ENCODE measurements at regions not wholly inside any gene's neighbourhood (a gene's known extent, or its start where the extent isn't known, plus 50 kb on each side); places are given as distances from the start of the nearest gene placed in this dataset.
A peak's percentile ranks its signal among the peaks of the same experiment; 100 is the strongest.

DNA sequence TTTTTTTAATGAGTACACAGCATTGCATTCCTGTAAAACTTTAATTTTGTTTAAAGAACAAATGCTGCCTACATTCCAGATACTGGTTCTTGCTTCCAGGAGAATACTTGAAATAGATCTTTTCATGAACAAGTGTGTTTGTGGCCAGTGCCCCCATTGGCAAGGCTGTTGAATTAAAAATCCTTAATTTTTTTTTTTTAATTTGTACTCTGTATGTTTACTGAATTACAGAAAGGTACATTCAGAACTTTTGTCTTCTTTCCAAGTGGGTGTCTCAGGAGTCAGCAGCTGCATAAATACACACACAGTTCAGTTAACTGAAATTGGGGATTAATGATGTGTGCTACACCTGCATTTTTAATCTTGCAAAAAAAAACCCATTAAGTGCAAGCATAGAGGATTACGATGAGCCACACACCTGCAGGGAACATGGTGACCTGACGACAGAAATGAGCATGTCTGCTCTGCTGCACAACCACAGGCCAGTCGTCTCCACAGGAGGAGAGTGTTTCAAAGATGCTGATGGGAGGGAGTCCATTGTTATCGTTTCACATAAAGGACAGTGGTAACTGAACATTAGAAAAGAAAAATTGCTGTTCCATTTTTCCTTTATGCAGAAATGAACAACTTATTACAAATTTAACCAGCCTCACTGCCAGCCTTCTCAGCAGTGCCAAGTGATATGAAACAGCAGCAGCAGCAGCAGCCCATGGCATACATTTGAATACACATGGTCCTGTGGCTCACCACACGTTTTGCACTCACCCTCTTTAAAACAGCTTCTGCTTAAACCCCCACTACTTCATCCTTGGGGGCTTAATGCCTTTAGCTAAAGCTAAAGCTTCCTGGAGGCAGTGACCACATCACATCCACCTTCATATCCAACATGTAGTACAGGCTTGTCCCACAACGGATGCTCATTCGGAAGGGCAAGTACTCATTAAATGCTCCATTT lies 72.3 kb upstream of the RFC3 start:
- Histone ChIP-seq H3K27me3 (ENCODE audit: low read depth) (no peaks in the 10 kb centered on the region), H3K4me1 (peaks cover 10% of the 10 kb centered on the region), H3K9me3 (peaks cover under 1% of the 10 kb centered on the region; the same call in 1 of the 2 replicates), H3K36me3 (replicated peaks) (no peaks in the 10 kb centered on the region), H3K4me3 (no peak overlapping the region)
- in situ Hi-C loops (cut with MboI; ENCODE audit: low sequenced_read_pairs), result no loop called here
- DNase-seq (ENCODE audit: low spot score in 2 of 2), result no peak

GRCh38 chr13:33746867-33747266 lies 71.1 kb upstream of the RFC3 start:
- DNase-seq (ENCODE audit: low spot score in 2 of 2), result no peak
- in situ Hi-C loops (cut with MboI; ENCODE audit: low sequenced_read_pairs), result no loop called here
- Histone ChIP-seq H3K4me1 (peaks cover 9% of the 10 kb centered on the region), H3K9me3 (no peaks in the 10 kb centered on the region), H3K36me3 (replicated peaks) (no peaks in the 10 kb centered on the region), H3K4me3 (no peak overlapping the region), H3K27me3 (ENCODE audit: low read depth) (no peaks in the 10 kb centered on the region)

DNA sequence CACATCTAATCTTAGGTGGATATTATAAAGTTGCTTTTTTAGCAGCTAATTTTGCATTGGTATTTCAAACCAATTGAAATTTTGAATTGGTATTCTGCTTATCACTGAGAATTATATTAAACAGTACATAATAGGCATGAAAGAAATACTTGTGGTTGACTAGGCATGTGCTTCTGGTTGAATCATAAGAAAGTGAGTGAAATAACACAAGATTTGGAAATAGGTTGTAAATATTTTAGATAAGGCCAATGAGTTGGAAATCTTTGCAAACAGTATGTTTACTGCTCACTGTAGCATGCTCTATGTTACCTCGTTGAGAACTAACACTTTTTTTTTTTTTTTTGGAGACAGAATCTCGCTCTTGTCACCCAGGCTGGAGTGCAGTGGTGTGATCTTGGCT lies 66.8 kb upstream of the RFC3 start:
- no peaks in the 10 kb centered on the region for H3K36me3 ChIP-seq (replicated peaks)
- no peak for DNase-seq (ENCODE audit: low spot score in 2 of 2)
- H3K4me3 ChIP-seq, result no peak overlapping the region
- H3K4me1 ChIP-seq, result no peaks in the 10 kb centered on the region
- H3K9me3 ChIP-seq, result no peaks in the 10 kb centered on the region
- H3K27me3 ChIP-seq (ENCODE audit: low read depth), result no peaks in the 10 kb centered on the region
- in situ Hi-C loops (cut with MboI; ENCODE audit: low sequenced_read_pairs), result no loop called here

GRCh38 chr13:33752094-33752493 lies 65.9 kb upstream of the RFC3 start:
- Histone ChIP-seq H3K4me1 (no peaks in the 10 kb centered on the region), H3K4me3 (no peak overlapping the region), H3K36me3 (replicated peaks) (no peaks in the 10 kb centered on the region), H3K27me3 (ENCODE audit: low read depth) (no peaks in the 10 kb centered on the region), H3K9me3 (no peaks in the 10 kb centered on the region)
- in situ Hi-C loops (cut with MboI; ENCODE audit: low sequenced_read_pairs), result no loop called here
- DNase-seq (ENCODE audit: low spot score in 2 of 2), result no peak

GRCh38 chr13:33752597-33752996 lies 65.4 kb upstream of the RFC3 start:
- no peak for DNase-seq (ENCODE audit: low spot score in 2 of 2)
- no peaks in the 10 kb centered on the region for H3K4me1 ChIP-seq
- no peaks in the 10 kb centered on the region for H3K27me3 ChIP-seq (ENCODE audit: low read depth)
- in situ Hi-C loops (cut with MboI; ENCODE audit: low sequenced_read_pairs), result no loop called here
- H3K36me3 ChIP-seq (replicated peaks), result no peaks in the 10 kb centered on the region
- no peaks in the 10 kb centered on the region for H3K9me3 ChIP-seq
- H3K4me3 ChIP-seq, result no peak overlapping the region

GRCh38 chr13:33756929-33757328 lies 61.0 kb upstream of the RFC3 start:
- in situ Hi-C loops (cut with MboI; ENCODE audit: low sequenced_read_pairs), result no loop called here
- H3K36me3 ChIP-seq (replicated peaks), result no peaks in the 10 kb centered on the region
- H3K27me3 ChIP-seq (ENCODE audit: low read depth), result no peaks in the 10 kb centered on the region
- no peaks in the 10 kb centered on the region for H3K4me1 ChIP-seq
- no peaks in the 10 kb centered on the region for H3K9me3 ChIP-seq
- no peak for DNase-seq (ENCODE audit: low spot score in 2 of 2)
- H3K4me3 ChIP-seq, result no peak overlapping the region

DNA sequence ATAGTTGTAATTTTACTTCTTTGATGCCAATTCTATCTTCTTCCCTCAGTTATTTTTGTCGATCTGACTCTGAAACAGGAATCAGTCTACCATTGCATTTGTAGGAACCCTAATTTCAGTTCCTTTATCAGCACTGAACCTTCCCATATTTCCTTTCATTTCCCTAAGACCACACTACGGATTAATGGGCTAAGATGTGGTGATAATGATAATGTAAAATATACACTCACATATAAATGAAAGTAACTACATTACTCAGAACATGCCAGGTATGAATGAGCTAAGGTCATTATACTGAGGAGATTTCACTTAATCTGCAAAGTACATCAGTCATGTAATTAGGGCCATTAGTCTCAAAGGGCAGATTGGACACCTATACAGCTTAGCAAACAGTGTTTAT lies 60.2 kb upstream of the RFC3 start:
- Histone ChIP-seq H3K36me3 (replicated peaks) (no peaks in the 10 kb centered on the region), H3K27me3 (ENCODE audit: low read depth) (no peaks in the 10 kb centered on the region), H3K4me1 (no peaks in the 10 kb centered on the region), H3K9me3 (no peaks in the 10 kb centered on the region), H3K4me3 (no peak overlapping the region)
- no peak for DNase-seq (ENCODE audit: low spot score in 2 of 2)
- in situ Hi-C loops (cut with MboI; ENCODE audit: low sequenced_read_pairs), result no loop called here

DNA sequence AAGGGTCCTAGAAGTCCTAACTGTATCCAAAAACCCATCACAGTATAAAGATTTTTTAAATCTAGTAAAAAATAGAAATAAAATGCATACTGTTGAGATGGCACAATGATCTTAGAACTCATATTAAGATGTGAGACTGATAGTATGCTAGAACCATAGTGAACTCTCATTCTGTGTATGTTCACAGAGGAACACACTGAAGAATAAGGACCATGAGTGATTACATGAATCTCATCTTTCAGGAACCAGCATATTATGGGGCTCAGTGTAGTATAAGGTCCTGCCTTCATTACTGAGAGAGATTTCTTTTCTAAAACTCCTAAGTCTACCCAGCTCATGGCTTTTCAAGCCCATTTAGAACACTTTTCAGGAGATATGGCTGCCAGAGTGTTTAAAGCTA lies 59.8 kb upstream of the RFC3 start:
- in situ Hi-C loops (cut with MboI; ENCODE audit: low sequenced_read_pairs), result no loop called here
- Histone ChIP-seq H3K9me3 (no peaks in the 10 kb centered on the region), H3K4me1 (no peaks in the 10 kb centered on the region), H3K4me3 (no peak overlapping the region), H3K36me3 (replicated peaks) (no peaks in the 10 kb centered on the region), H3K27me3 (ENCODE audit: low read depth) (no peaks in the 10 kb centered on the region)
- DNase-seq (ENCODE audit: low spot score in 2 of 2), result no peak

DNA sequence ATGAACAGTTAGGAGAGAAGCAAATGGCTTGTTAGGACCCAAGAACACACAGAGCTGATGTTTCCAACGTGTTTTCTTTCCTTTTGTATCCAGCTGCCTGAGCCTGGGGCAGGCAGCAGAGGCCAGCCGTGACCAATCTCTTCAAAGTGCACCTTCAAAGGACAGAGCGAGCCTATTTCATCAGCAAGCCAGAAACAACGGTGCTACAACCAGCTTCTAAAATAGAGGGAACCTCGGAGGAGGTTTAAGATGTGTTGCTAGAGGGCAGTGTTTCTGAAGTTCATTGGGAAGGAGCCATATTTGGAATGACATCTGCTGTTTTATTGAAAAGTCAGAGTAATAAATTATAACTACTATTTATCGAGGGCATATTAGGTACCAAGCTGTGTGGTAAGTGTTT lies 56.2 kb upstream of the RFC3 start:
- no peaks in the 10 kb centered on the region for H3K27me3 ChIP-seq (ENCODE audit: low read depth)
- H3K4me3 ChIP-seq, result no peak overlapping the region
- peak; percentile 19 to 34 for DNase-seq (ENCODE audit: low spot score in 2 of 2)
- H3K36me3 ChIP-seq (replicated peaks), result no peaks in the 10 kb centered on the region
- in situ Hi-C loops (cut with MboI; ENCODE audit: low sequenced_read_pairs), result no loop called here
- no peaks in the 10 kb centered on the region for H3K9me3 ChIP-seq
- H3K4me1 ChIP-seq, result peaks cover 11% of the 10 kb centered on the region

DNA sequence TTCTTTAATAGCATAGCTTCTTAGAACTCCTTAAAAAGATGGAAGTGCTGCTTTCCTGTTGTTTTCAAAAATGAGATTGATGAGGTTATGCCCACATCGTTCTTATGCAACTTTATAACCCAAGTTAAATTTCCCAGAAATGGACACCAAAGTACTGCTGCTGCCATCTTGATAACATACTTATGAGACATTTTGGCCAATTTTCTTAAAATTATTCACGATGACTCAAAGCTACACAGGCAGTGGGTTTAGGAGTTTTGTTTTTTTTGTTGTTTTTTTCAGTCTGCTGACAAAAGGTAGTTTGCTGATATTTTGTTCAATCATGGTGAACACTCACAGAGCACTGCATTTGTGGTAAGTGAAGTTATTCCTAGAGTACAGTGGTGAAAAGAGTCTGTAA lies 54.9 kb upstream of the RFC3 start:
- peaks cover 11% of the 10 kb centered on the region for H3K4me1 ChIP-seq
- in situ Hi-C loops (cut with MboI; ENCODE audit: low sequenced_read_pairs), result no loop called here
- DNase-seq (ENCODE audit: low spot score in 2 of 2), result no peak
- no peaks in the 10 kb centered on the region for H3K9me3 ChIP-seq
- H3K27me3 ChIP-seq (ENCODE audit: low read depth), result no peaks in the 10 kb centered on the region
- no peaks in the 10 kb centered on the region for H3K36me3 ChIP-seq (replicated peaks)
- H3K4me3 ChIP-seq, result no peak overlapping the region

- in situ Hi-C loops (cut with MboI; ENCODE audit: low sequenced_read_pairs), result no loop called here
- Histone ChIP-seq H3K9me3 (no peaks in the 10 kb centered on the region), H3K4me3 (no peak overlapping the region), H3K36me3 (replicated peaks) (no peaks in the 10 kb centered on the region), H3K27me3 (ENCODE audit: low read depth) (no peaks in the 10 kb centered on the region), H3K4me1 (peaks cover 11% of the 10 kb centered on the region)
- DNase-seq (ENCODE audit: low spot score in 2 of 2), result no peak
Observed at GRCh38 chr13:33764716-33765115, 53.2 kb upstream of the RFC3 start.

- DNase-seq (ENCODE audit: low spot score in 2 of 2), result peak in 1 of 2 experiments; percentile 21
- Histone ChIP-seq H3K4me1 (peaks cover 11% of the 10 kb centered on the region), H3K36me3 (replicated peaks) (no peaks in the 10 kb centered on the region), H3K27me3 (ENCODE audit: low read depth) (no peaks in the 10 kb centered on the region), H3K4me3 (no peak overlapping the region), H3K9me3 (no peaks in the 10 kb centered on the region)
- in situ Hi-C loops (cut with MboI; ENCODE audit: low sequenced_read_pairs), result no loop called here
Observed at GRCh38 chr13:33766329-33767123, 51.4 kb upstream of the RFC3 start.

DNA sequence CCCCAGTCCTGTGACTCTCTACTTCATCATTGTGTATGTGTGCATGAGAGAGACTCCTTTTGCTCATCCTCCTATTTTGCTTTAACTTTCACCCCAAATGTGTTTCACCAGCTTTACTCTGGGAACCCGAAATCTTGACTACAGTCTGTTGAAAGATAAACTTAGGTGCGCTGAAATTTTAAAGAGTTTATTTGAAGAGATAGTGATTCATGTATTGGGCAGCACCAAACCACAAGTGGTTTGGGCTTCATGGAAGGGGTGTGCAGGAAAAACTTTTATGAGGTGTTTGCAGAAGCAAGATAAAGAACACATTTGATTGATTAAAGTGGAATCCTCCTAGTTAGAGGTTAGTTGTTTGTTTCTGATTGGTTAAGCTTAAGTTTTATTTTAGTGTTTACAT lies 50.8 kb upstream of the RFC3 start:
- Histone ChIP-seq H3K4me1 (peaks cover 11% of the 10 kb centered on the region), H3K4me3 (no peak overlapping the region), H3K9me3 (no peaks in the 10 kb centered on the region), H3K36me3 (replicated peaks) (no peaks in the 10 kb centered on the region), H3K27me3 (ENCODE audit: low read depth) (no peaks in the 10 kb centered on the region)
- no peak for DNase-seq (ENCODE audit: low spot score in 2 of 2)
- in situ Hi-C loops (cut with MboI; ENCODE audit: low sequenced_read_pairs), result no loop called here
